ENCODE measurements at regions not wholly inside any gene's neighbourhood (a gene's known extent, or its start where the extent isn't known, plus 50 kb on each side); places are given as distances from the start of the nearest gene placed in this dataset.

GRCh38 chr13:62434081-62434480 lies 1018.4 kb upstream of the PCDH20 start:
- no peak for DNase-seq (ENCODE audit: low read depth, low spot score)
- Histone ChIP-seq H4K20me1 (ENCODE audit: insufficient read depth) (no peaks in the 10 kb centered on the region), H2AFZ (ENCODE audit: low read depth, low read length, poor library complexity, severe bottlenecking) (peak overlapping the region; percentile 66), H3K4me3 (replicated peaks in 1 of 2; ENCODE audit: low read depth in 1 of 2, low read length in 2 of 2) (no peak overlapping the region), H3K36me3 (ENCODE audit: control insufficient read depth in 1 of 2, insufficient read depth in 2 of 2, low read length in 2 of 2) (no peaks in the 10 kb centered on the region), H3K27ac (ENCODE audit: low read depth, low read length) (no peak overlapping the region), H3K9me3 (ENCODE audit: control insufficient read depth in 1 of 2, insufficient read depth in 1 of 2, low read depth in 1 of 2, low read length in 2 of 2) (no peaks in the 10 kb centered on the region), H3K27me3 (ENCODE audit: insufficient read depth, low read length) (no peaks in the 10 kb centered on the region), H3K9me2 (ENCODE audit: insufficient read depth) (no peaks in the 10 kb centered on the region), H3K9ac (ENCODE audit: low read length) (no peak overlapping the region), H3K4me1 (ENCODE audit: control insufficient read depth in 1 of 2, insufficient read depth in 2 of 2, low read length in 2 of 2) (no peaks in the 10 kb centered on the region), H3K4me2 (ENCODE audit: low read length) (no peak overlapping the region), H3K79me2 (ENCODE audit: insufficient read depth, low read length) (no peaks in the 10 kb centered on the region)
- ChIA-PET RAD21 (ENCODE audit: low non-redundant PET in 1 of 2, low total read pairs in 2 of 2, uncharacterized antibody in 2 of 2, unreplicated experiment in 2 of 2) (no interaction called here), CTCF (no interaction called here), POLR2A (no interaction called here)
- no TSS peak for BruUV-seq (replicated peaks)
- ATAC-seq = no peak
- intact Hi-C loops (cut with micrococcal nuclease) = no loop called here
- TF ChIP-seq SRF (IDR thresholded peaks at IDR 0.05; ENCODE audit: low read depth) = no peak

- ATAC-seq = no peak
- Histone ChIP-seq H3K4me2 (ENCODE audit: low read length) (no peak overlapping the region), H3K79me2 (ENCODE audit: insufficient read depth, low read length) (no peaks in the 10 kb centered on the region), H4K20me1 (ENCODE audit: insufficient read depth) (no peaks in the 10 kb centered on the region), H3K4me3 (replicated peaks in 1 of 2; ENCODE audit: low read depth in 1 of 2, low read length in 2 of 2) (no peak overlapping the region), H3K9ac (ENCODE audit: low read length) (no peak overlapping the region), H3K9me3 (ENCODE audit: control insufficient read depth in 1 of 2, insufficient read depth in 1 of 2, low read depth in 1 of 2, low read length in 2 of 2) (no peaks in the 10 kb centered on the region), H3K27me3 (ENCODE audit: insufficient read depth, low read length) (no peaks in the 10 kb centered on the region), H3K4me1 (ENCODE audit: control insufficient read depth in 1 of 2, insufficient read depth in 2 of 2, low read length in 2 of 2) (no peaks in the 10 kb centered on the region), H3K36me3 (ENCODE audit: control insufficient read depth in 1 of 2, insufficient read depth in 2 of 2, low read length in 2 of 2) (no peaks in the 10 kb centered on the region), H2AFZ (ENCODE audit: low read depth, low read length, poor library complexity, severe bottlenecking) (peak overlapping the region; percentile 66), H3K27ac (ENCODE audit: low read depth, low read length) (no peak overlapping the region), H3K9me2 (ENCODE audit: insufficient read depth) (no peaks in the 10 kb centered on the region)
- intact Hi-C loops (cut with micrococcal nuclease) = no loop called here
- ChIA-PET POLR2A (no interaction called here), CTCF (no interaction called here), RAD21 (ENCODE audit: low non-redundant PET in 1 of 2, low total read pairs in 2 of 2, uncharacterized antibody in 2 of 2, unreplicated experiment in 2 of 2) (no interaction called here)
- BruUV-seq (replicated peaks) = no TSS peak
- no peak for DNase-seq (ENCODE audit: low read depth, low spot score)
- no peak for TF ChIP-seq SIN3A (IDR thresholded peaks at IDR 0.05; ENCODE audit: low read depth)
- TF ChIP-seq, protein P1, sequence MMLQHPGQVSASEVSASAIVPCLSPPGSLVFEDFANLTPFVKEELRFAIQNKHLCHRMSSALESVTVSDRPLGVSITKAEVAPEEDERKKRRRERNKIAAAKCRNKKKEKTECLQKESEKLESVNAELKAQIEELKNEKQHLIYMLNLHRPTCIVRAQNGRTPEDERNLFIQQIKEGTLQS (IDR thresholded peaks at IDR 0.05) = no peak
- no peak for TF ChIP-seq POLR2AphosphoS5 (IDR thresholded peaks at IDR 0.05; ENCODE audit: low read depth, low read length)
- no peak for TF ChIP-seq JUND (IDR thresholded peaks at IDR 0.05)
- no peak for TF ChIP-seq FOSL1 (IDR thresholded peaks at IDR 0.05; ENCODE audit: low read depth)
- no peak for TF ChIP-seq ZNF274 (IDR thresholded peaks at IDR 0.05; ENCODE audit: low read depth, low read length)
- no peak for TF ChIP-seq ZFX (IDR thresholded peaks at IDR 0.05)
- TF ChIP-seq POLR2A (IDR thresholded peaks at IDR 0.05; ENCODE audit: borderline replicate concordance, extremely low read depth, insufficient read depth, insufficient read length) = no peak
- TF ChIP-seq SP1 (IDR thresholded peaks at IDR 0.05; ENCODE audit: low read depth) = no peak
- TF ChIP-seq, protein P2, sequence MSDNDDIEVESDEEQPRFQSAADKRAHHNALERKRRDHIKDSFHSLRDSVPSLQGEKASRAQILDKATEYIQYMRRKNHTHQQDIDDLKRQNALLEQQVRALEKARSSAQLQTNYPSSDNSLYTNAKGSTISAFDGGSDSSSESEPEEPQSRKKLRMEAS (IDR thresholded peaks at IDR 0.05) = no peak
- TF ChIP-seq YY1 (IDR thresholded peaks at IDR 0.05; ENCODE audit: extremely low read depth, insufficient replicate concordance, low read depth, low read length) = no peak
- TF ChIP-seq, protein P3, sequence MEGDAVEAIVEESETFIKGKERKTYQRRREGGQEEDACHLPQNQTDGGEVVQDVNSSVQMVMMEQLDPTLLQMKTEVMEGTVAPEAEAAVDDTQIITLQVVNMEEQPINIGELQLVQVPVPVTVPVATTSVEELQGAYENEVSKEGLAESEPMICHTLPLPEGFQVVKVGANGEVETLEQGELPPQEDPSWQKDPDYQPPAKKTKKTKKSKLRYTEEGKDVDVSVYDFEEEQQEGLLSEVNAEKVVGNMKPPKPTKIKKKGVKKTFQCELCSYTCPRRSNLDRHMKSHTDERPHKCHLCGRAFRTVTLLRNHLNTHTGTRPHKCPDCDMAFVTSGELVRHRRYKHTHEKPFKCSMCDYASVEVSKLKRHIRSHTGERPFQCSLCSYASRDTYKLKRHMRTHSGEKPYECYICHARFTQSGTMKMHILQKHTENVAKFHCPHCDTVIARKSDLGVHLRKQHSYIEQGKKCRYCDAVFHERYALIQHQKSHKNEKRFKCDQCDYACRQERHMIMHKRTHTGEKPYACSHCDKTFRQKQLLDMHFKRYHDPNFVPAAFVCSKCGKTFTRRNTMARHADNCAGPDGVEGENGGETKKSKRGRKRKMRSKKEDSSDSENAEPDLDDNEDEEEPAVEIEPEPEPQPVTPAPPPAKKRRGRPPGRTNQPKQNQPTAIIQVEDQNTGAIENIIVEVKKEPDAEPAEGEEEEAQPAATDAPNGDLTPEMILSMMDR (IDR thresholded peaks at IDR 0.05 in 2 of 3, conservative IDR thresholded peaks at IDR 0.05 in 1 of 3; ENCODE audit: borderline replicate concordance in 1 of 3, insufficient read depth in 1 of 3, low read depth in 2 of 3, low read length in 2 of 3) = no peak
- no peak for TF ChIP-seq EZH2phosphoT487 (IDR thresholded peaks at IDR 0.05; ENCODE audit: borderline replicate concordance)
- no peak for TF ChIP-seq TCF7L2 (IDR thresholded peaks at IDR 0.05; ENCODE audit: borderline replicate concordance, extremely low read depth, insufficient read depth, insufficient read length)
- TF ChIP-seq EGR1 (IDR thresholded peaks at IDR 0.05; ENCODE audit: low read depth) = no peak
- TF ChIP-seq SRF (IDR thresholded peaks at IDR 0.05; ENCODE audit: low read depth) = no peak
- TF ChIP-seq, protein P4, sequence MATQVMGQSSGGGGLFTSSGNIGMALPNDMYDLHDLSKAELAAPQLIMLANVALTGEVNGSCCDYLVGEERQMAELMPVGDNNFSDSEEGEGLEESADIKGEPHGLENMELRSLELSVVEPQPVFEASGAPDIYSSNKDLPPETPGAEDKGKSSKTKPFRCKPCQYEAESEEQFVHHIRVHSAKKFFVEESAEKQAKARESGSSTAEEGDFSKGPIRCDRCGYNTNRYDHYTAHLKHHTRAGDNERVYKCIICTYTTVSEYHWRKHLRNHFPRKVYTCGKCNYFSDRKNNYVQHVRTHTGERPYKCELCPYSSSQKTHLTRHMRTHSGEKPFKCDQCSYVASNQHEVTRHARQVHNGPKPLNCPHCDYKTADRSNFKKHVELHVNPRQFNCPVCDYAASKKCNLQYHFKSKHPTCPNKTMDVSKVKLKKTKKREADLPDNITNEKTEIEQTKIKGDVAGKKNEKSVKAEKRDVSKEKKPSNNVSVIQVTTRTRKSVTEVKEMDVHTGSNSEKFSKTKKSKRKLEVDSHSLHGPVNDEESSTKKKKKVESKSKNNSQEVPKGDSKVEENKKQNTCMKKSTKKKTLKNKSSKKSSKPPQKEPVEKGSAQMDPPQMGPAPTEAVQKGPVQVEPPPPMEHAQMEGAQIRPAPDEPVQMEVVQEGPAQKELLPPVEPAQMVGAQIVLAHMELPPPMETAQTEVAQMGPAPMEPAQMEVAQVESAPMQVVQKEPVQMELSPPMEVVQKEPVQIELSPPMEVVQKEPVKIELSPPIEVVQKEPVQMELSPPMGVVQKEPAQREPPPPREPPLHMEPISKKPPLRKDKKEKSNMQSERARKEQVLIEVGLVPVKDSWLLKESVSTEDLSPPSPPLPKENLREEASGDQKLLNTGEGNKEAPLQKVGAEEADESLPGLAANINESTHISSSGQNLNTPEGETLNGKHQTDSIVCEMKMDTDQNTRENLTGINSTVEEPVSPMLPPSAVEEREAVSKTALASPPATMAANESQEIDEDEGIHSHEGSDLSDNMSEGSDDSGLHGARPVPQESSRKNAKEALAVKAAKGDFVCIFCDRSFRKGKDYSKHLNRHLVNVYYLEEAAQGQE (IDR thresholded peaks at IDR 0.05; ENCODE audit: low read depth) = no peak
These were observed 1018.0 kb upstream of the PCDH20 start for GRCh38 chr13:62433660-62434059.

Measured in HCT116 (cell line).